HG03457 (cell line): ENCODE measurements at regions not wholly inside any gene's neighbourhood (a gene's known extent, or its start where the extent isn't known, plus 50 kb on each side); places are given as distances from the start of the nearest gene placed in this dataset.
"Not testable (repeated sequence)": the region's sequence is repeated elsewhere in the genome, so short reads cannot be mapped to it uniquely, and the experiment has no call there.

ENCODE experiments used
- ATAC-seq: cut with Tn5 transposase; IDR thresholded peaks from one replicate; pipeline ENCODE4 v1.9.1; 2021; ENCODE audit warnings: moderate number of reproducible peaks; ENCODE audit not compliant: unreplicated experiment

- ATAC-seq = no peak
Observed at GRCh38 chr3:21894459-21895340, 143.7 kb upstream of the ZNF385D start.

GRCh38 chr3:21898316-21898715 is 147.3 kb upstream of the ZNF385D start:
- no peak for ATAC-seq

DNA sequence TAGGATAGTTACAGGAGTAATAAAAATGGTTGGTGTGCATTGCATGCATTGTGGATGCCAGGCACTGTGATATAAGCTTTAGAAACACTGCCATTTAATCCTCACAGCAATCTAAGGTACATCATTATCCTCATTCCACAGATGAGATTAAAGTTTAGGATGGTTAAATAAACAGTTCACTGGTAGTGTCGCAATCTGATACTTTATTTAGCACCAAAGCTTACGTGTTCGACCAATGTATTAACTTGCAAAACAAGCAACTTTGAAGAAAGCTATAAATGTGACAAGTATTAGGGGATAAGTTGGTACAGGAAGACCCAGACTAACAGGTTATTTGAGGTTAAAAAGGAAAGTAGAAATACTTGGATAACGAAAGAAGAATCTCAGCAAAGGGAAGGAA is 150.5 kb upstream of the ZNF385D start:
- ATAC-seq = no peak

DNA sequence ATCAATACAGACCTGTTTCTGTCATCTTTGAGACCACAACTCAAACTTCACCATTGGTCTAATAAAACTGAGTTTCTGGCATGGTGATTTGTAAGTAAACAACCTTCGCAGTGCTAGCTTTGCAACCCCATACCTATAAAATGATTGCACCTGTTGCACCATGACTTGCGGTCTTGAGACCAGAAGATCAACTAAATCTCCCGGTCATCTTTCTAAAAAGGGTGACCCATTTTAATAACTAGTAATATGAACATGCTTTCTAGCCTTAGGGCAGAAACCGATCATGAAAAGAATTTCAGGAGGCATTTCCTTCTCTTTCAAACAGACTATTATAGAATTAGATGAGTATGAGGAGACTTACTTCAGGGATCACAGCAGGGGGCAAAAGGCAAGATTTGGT is 151.9 kb upstream of the ZNF385D start:
- no peak for ATAC-seq

GRCh38 chr3:21909096-21909495 is 158.1 kb upstream of the ZNF385D start:
- ATAC-seq = no peak

DNA sequence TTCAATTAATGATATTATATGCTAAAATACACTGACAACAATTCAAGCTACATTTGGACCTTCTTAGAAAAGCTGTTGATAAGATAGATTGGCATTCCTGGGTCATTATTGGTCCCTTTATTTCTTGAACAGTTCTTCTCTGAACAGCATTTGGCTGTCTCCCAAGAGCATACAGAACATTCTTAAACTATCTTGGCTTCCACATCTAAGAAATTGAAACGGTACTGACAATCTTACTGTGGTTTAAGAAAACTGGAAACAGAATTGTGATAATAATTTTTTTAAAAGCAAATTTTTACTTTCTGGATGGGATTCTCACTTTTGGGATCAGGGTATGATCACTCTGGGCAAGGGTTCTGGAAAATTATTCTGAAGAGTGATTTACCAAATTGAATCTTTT is 161.7 kb upstream of the ZNF385D start:
- no peak for ATAC-seq

GRCh38 chr3:21913791-21914190 is 162.8 kb upstream of the ZNF385D start:
- ATAC-seq = no peak

- ATAC-seq = no peak
Observed at GRCh38 chr3:21914451-21914850, 163.4 kb upstream of the ZNF385D start.

- ATAC-seq = no peak
Observed at GRCh38 chr3:21919383-21919782, 168.4 kb upstream of the ZNF385D start.

DNA sequence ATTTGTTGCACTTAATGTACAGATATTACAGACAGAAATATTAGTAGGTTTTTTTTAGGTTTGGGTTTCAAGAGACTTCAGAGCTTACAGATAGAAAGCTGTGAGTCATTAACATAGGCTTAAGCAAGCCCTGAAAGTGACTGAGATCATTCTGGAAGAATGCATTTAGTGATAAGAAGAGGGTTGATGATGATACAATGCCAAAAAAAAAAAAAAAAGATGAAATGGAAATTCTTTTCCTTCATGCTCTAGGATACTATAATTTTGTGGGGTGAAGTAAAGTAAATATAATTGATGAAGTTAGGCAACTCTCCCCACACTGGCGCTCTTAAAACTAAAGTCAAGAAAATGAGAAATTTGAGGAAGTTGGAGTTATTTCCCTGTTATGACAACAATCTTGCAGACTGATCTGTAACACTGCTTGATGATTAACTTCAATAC is 169.4 kb upstream of the ZNF385D start:
- ATAC-seq = no peak

- ATAC-seq = not testable (repeated sequence)
Observed at GRCh38 chr3:21923156-21923555, 172.1 kb upstream of the ZNF385D start.

- no peak for ATAC-seq
Observed at GRCh38 chr3:21927261-21927660, 176.3 kb upstream of the ZNF385D start.

- no peak for ATAC-seq
Observed at GRCh38 chr3:21934591-21934990, 183.6 kb upstream of the ZNF385D start.

- no peak for ATAC-seq
Observed at GRCh38 chr3:21936207-21936606, 185.2 kb upstream of the ZNF385D start.

DNA sequence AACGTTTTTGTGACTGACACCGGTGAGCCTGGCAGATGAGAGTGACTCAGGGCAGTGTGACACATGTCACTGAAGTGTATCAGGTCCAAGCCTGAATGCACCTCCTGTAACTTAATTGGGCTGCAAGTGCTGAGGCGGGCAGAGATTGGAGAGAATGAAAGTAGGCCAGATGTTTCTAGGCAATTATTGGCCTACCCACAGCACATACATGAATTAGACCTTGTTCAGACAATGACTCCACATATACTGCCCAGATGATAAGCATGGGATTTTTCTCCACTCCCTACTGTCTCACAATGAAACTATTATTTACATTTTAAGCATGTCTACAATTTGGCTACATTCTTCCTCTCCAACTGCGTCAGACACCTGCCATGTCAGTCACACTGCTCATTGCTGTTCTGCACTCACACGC is 187.3 kb upstream of the ZNF385D start:
- ATAC-seq = no peak

- no peak for ATAC-seq
Observed at GRCh38 chr3:21942328-21942727, 191.3 kb upstream of the ZNF385D start.

DNA sequence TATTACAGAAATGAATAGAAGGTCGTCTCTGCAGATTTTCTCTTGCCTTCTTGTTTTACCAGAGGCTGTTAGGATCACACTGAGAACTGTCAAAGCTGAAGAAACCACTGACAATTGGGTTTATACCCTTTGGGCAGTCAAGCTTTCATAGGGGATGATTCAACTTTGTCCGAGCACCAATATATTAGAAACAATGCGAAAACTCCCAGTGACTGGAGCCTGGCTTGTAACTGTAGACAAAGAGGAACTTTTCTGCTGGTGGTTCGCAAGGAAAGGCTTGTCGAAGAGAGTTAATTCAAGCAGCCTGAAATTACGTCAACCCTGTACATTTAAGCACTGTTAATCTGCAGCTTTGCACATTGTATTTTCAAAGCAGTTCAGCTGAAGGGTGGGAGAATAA is 193.2 kb upstream of the ZNF385D start:
- ATAC-seq = no peak

DNA sequence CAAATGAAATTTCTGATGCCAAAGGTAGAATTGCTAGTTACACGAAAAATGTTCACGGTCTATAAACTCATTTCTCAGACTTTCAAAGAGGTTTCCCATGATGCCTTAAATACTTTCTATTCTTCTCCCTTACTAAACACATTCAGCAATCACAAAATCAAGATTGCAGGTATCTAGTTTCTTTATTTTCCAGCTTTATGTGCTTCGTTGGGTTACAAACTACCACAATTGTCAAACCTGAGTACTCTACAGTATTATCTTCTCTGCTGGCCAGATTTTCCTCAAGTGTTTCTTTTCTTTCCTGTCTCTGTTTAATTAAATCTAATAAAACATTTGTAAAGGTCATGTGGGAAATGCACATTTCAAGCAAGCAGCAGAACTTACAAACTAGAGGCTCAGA is 201.8 kb upstream of the ZNF385D start:
- no peak for ATAC-seq

GRCh38 chr3:21954709-21955108 is 203.7 kb upstream of the ZNF385D start:
- ATAC-seq = no peak

DNA sequence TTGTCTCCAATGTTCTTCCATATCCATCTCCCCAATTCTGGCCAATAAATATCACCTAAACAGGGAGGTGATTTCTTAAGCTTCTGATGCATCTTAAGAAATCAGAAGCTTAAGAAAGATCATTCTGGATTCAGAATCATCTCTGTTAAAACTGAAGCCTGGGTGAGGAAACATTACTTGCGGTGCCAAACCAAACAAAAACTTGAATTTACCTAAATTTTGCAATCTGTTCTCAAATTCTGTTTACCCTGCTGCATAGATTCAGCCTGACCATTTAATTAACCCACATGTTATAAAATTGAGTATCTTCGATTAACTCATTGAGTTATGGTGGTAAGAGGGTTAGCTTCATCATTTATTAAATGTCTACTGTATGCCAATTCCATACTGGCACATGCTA is 204.4 kb upstream of the ZNF385D start:
- no peak for ATAC-seq

GRCh38 chr3:21960033-21960432 is 209.0 kb upstream of the ZNF385D start:
- no peak for ATAC-seq

- ATAC-seq = no peak
Observed at GRCh38 chr3:21962456-21962855, 211.4 kb upstream of the ZNF385D start.

- not testable (repeated sequence) for ATAC-seq
Observed at GRCh38 chr3:21966457-21966856, 215.4 kb upstream of the ZNF385D start.
